OCI-LY3 (cell line): ENCODE measurements at regions not wholly inside any gene's neighbourhood (a gene's known extent, or its start where the extent isn't known, plus 50 kb on each side); places are given as distances from the start of the nearest gene placed in this dataset.

Experiments
- H2AFZ ChIP-seq: fragments of 200-600, 300-600 bp; shearing (Covaris generic); 2 replicates; pipeline ENCODE4 v1.6.0; 2014; ENCODE audit warnings: antibody characterized with exemption, low read depth, low read length
- H3K27ac ChIP-seq: fragments of 200-600, 300-600 bp; sonication (generic); 2 replicates; pipeline ENCODE4 v1.5.1; 2014; ENCODE audit warnings: mild to moderate bottlenecking, low read length, moderate library complexity, mixed read lengths
- H3K27me3 ChIP-seq: fragments of 200-600, 300-600 bp; sonication (generic); 2 replicates; pipeline ENCODE4 v1.6.1; 2014; ENCODE audit warnings: low read depth, low read length, mixed read lengths
- H3K36me3 ChIP-seq: fragments of 200-600, 300-600 bp; sonication (generic); replicated peaks from 2 replicates; pipeline ENCODE3; 2014; ENCODE audit warnings: low read depth, low read length, mixed read lengths
- H3K4me1 ChIP-seq: fragments of 300-600, 200-600 bp; sonication (generic); 2 replicates; pipeline ENCODE4 v1.6.1; 2014; ENCODE audit warnings: low read length, mixed read lengths
- H3K4me2 ChIP-seq: fragments of 200-600, 300-600 bp; sonication (generic); 2 replicates; pipeline ENCODE4 v1.6.1; 2014; ENCODE audit warnings: low read length, mixed read lengths
- H3K4me3 ChIP-seq: fragments of 300-600, 200-600 bp; sonication (generic); 2 replicates; pipeline ENCODE4 v1.5.1; 2014; ENCODE audit warnings: antibody characterized with exemption, mild to moderate bottlenecking, low read length, moderate library complexity
- H3K79me2 ChIP-seq: fragments of 300-600, 200-600 bp; shearing (Covaris generic); 2 replicates; pipeline ENCODE4 v1.6.1; 2014; ENCODE audit warnings: mild to moderate bottlenecking, low read length, mixed read lengths
- H3K9ac ChIP-seq: fragments of 300-600, 200-600 bp; shearing (Covaris generic); 2 replicates; pipeline ENCODE4 v1.6.0; 2014; ENCODE audit warnings: mild to moderate bottlenecking, low read length, moderate library complexity
- H3K9me3 ChIP-seq: fragments of 200-600, 300-600 bp; shearing (Covaris generic); 2 replicates; pipeline ENCODE4 v1.6.1; 2014; ENCODE audit warnings: low read length, mixed read lengths; ENCODE audit not compliant: insufficient read depth
- H4K20me1 ChIP-seq: fragments of 200-600, 300-600 bp; sonication (generic); 2 replicates; pipeline ENCODE4 v1.6.1; 2016; ENCODE audit warnings: low read length, mixed read lengths; ENCODE audit not compliant: insufficient read depth
- CTCF ChIP-seq: fragments of 200-600, 300-600 bp; sonication (generic); IDR thresholded peaks from 2 replicates; pipeline ENCODE4 v1.5.1; 2014; ENCODE audit warnings: antibody characterized with exemption, low read length, low read depth
- EZH2phosphoT487 ChIP-seq: fragments of 200-600 bp; shearing (Covaris generic); IDR thresholded peaks from 2 replicates; pipeline ENCODE4 v1.6.1; 2018; ENCODE audit warnings: antibody characterized with exemption, mixed run types, low read depth

GRCh38 chr3:144286235-144286910 is 314.8 kb downstream of the DIPK2A start:
- Histone ChIP-seq H3K79me2 (no peaks in the 10 kb centered on the region), H3K4me3 (no peak overlapping the region), H3K4me2 (no peak overlapping the region), H3K27ac (no peak overlapping the region), H3K36me3 (no peaks in the 10 kb centered on the region), H3K9ac (no peak overlapping the region), H3K27me3 (no peaks in the 10 kb centered on the region), H2AFZ (no peak overlapping the region), H3K9me3 (no peaks in the 10 kb centered on the region), H3K4me1 (no peaks in the 10 kb centered on the region), H4K20me1 (no peaks in the 10 kb centered on the region)
- no peak for TF ChIP-seq EZH2phosphoT487
- TF ChIP-seq CTCF: no peak

- no peaks in the 10 kb centered on the region for H3K36me3 ChIP-seq
- no peak overlapping the region for H3K4me3 ChIP-seq
- no peak overlapping the region for H3K9ac ChIP-seq
- H3K4me2 ChIP-seq: no peak overlapping the region
- no peaks in the 10 kb centered on the region for H4K20me1 ChIP-seq
- H2AFZ ChIP-seq: no peak overlapping the region
- TF ChIP-seq EZH2phosphoT487: no peak
- TF ChIP-seq CTCF: no peak
- peaks cover under 1% of the 10 kb centered on the region; the same call in 1 of the 2 replicates for H3K4me1 ChIP-seq
- H3K79me2 ChIP-seq: no peaks in the 10 kb centered on the region
- H3K27ac ChIP-seq: no peak overlapping the region
- no peaks in the 10 kb centered on the region for H3K9me3 ChIP-seq
- no peaks in the 10 kb centered on the region for H3K27me3 ChIP-seq
These were observed 315.4 kb downstream of the DIPK2A start for GRCh38 chr3:144287001-144287400.

- Histone ChIP-seq H3K27me3 (no peaks in the 10 kb centered on the region), H3K9ac (no peak overlapping the region), H3K36me3 (no peaks in the 10 kb centered on the region), H3K9me3 (no peaks in the 10 kb centered on the region), H4K20me1 (no peaks in the 10 kb centered on the region), H3K79me2 (no peaks in the 10 kb centered on the region), H3K4me3 (no peak overlapping the region), H3K4me1 (peaks cover 12% of the 10 kb centered on the region), H3K4me2 (no peak overlapping the region), H3K27ac (no peak overlapping the region), H2AFZ (no peak overlapping the region)
- no peak for TF ChIP-seq EZH2phosphoT487
These were observed 317.4 kb downstream of the DIPK2A start for GRCh38 chr3:144289057-144289456.

- Histone ChIP-seq H3K36me3 (peaks cover 2% of the 10 kb centered on the region), H2AFZ (no peak overlapping the region), H3K27me3 (no peaks in the 10 kb centered on the region), H3K9ac (peak overlapping the region; percentile 29; the same call in 1 of the 2 replicates), H3K27ac (peak overlapping the region; percentile 25; the same call in 1 of the 2 replicates), H3K4me1 (peaks cover 41% of the 10 kb centered on the region), H3K4me3 (peak overlapping the region; percentile 55), H3K9me3 (0 out of 2 replicates have a peak, but pooled peaks cover 7% of the 10 kb centered on the region), H3K79me2 (no peaks in the 10 kb centered on the region), H3K4me2 (peak overlapping the region; percentile 76), H4K20me1 (no peaks in the 10 kb centered on the region)
- TF ChIP-seq CTCF (no peak), EZH2phosphoT487 (no peak)
These were observed 323.3 kb downstream of the DIPK2A start for GRCh38 chr3:144294659-144295538.
